Suppressor macrophage treated with lipopolysaccharide for 4 hours (primary cell): ENCODE measurements at regions not wholly inside any gene's neighbourhood (a gene's known extent, or its start where the extent isn't known, plus 50 kb on each side); places are given as distances from the start of the nearest gene placed in this dataset.
"Not testable (repeated sequence)": the region's sequence is repeated elsewhere in the genome, so short reads cannot be mapped to it uniquely, and the experiment has no call there.

Experiments used
- DNase-seq: peaks from one replicate; pipeline ENCODE4 v3.0.0-alpha.2; 2020

GRCh38 chr1:4460052-4460451, 194.4 kb upstream of the AJAP1 start:
- DNase-seq, result no peak

GRCh38 chr1:4460651-4461050, 193.8 kb upstream of the AJAP1 start:
- DNase-seq, result no peak

- DNase-seq, result no peak
Measured at GRCh38 chr1:4461726-4462290, 192.6 kb upstream of the AJAP1 start.

- DNase-seq, result no peak
Measured at GRCh38 chr1:4462831-4463484, 191.5 kb upstream of the AJAP1 start.

GRCh38 chr1:4463631-4464030, 190.8 kb upstream of the AJAP1 start:
- no peak for DNase-seq

GRCh38 chr1:4464478-4464877, 189.9 kb upstream of the AJAP1 start:
- DNase-seq, result no peak

GRCh38 chr1:4467241-4467640, 187.2 kb upstream of the AJAP1 start:
- no peak for DNase-seq

GRCh38 chr1:4468386-4468785, 186.0 kb upstream of the AJAP1 start:
- DNase-seq, result no peak

GRCh38 chr1:4468804-4469514, 185.4 kb upstream of the AJAP1 start:
- no peak for DNase-seq

- no peak for DNase-seq
Measured at GRCh38 chr1:4476394-4476793, 178.0 kb upstream of the AJAP1 start.

GRCh38 chr1:4481451-4481850, 173.0 kb upstream of the AJAP1 start:
- DNase-seq, result no peak

- no peak for DNase-seq
Measured at GRCh38 chr1:4482526-4482925, 171.9 kb upstream of the AJAP1 start.

GRCh38 chr1:4483021-4483625, 171.3 kb upstream of the AJAP1 start:
- no peak for DNase-seq

GRCh38 chr1:4485398-4485797, 169.0 kb upstream of the AJAP1 start:
- no peak for DNase-seq

GRCh38 chr1:4485878-4486277, 168.5 kb upstream of the AJAP1 start:
- no peak for DNase-seq

- DNase-seq, result no peak
Measured at GRCh38 chr1:4486408-4487120, 167.8 kb upstream of the AJAP1 start.

GRCh38 chr1:4488018-4488417, 166.4 kb upstream of the AJAP1 start:
- no peak for DNase-seq

GRCh38 chr1:4489486-4489885, 164.9 kb upstream of the AJAP1 start:
- DNase-seq, result no peak

- DNase-seq, result not testable (repeated sequence)
Measured at GRCh38 chr1:4489992-4490391, 164.4 kb upstream of the AJAP1 start.

GRCh38 chr1:4494027-4494426, 160.4 kb upstream of the AJAP1 start:
- no peak for DNase-seq

GRCh38 chr1:4494558-4494957, 159.9 kb upstream of the AJAP1 start:
- no peak for DNase-seq

- DNase-seq, result no peak
Measured at GRCh38 chr1:4495809-4496208, 158.6 kb upstream of the AJAP1 start.

- DNase-seq, result no peak
Measured at GRCh38 chr1:4500441-4500840, 154.0 kb upstream of the AJAP1 start.
